ENCODE measurements at regions not wholly inside any gene's neighbourhood (a gene's known extent, or its start where the extent isn't known, plus 50 kb on each side); places are given as distances from the start of the nearest gene placed in this dataset.

GRCh38 chr22:49195636-49196035 is 632.0 kb downstream of the BRD1 start:
- no peak for TF ChIP-seq CTCF (IDR thresholded peaks at IDR 0.05; ENCODE audit: extremely low read depth, missing control alignments)
- DNase-seq (ENCODE audit: low spot score), result no peak

- TF ChIP-seq CTCF (IDR thresholded peaks at IDR 0.05; ENCODE audit: extremely low read depth, missing control alignments), result no peak
- no peak for DNase-seq (ENCODE audit: low spot score)
Observed at GRCh38 chr22:49193901-49194465, 633.7 kb downstream of the BRD1 start.

GRCh38 chr22:49193348-49193747 is 634.3 kb downstream of the BRD1 start:
- no peak for DNase-seq (ENCODE audit: low spot score)
- no peak for TF ChIP-seq CTCF (IDR thresholded peaks at IDR 0.05; ENCODE audit: extremely low read depth, missing control alignments)

- no peak for DNase-seq (ENCODE audit: low spot score)
- TF ChIP-seq CTCF (IDR thresholded peaks at IDR 0.05; ENCODE audit: extremely low read depth, missing control alignments), result no peak
Observed at GRCh38 chr22:49192857-49193250, 634.8 kb downstream of the BRD1 start.

GRCh38 chr22:49192180-49192856 is 635.4 kb downstream of the BRD1 start:
- no peak for TF ChIP-seq CTCF (IDR thresholded peaks at IDR 0.05; ENCODE audit: extremely low read depth, missing control alignments)
- no peak for DNase-seq (ENCODE audit: low spot score)

- TF ChIP-seq CTCF (IDR thresholded peaks at IDR 0.05; ENCODE audit: extremely low read depth, missing control alignments), result no peak
- DNase-seq (ENCODE audit: low spot score), result no peak
Observed at GRCh38 chr22:49191506-49191980, 636.1 kb downstream of the BRD1 start.

GRCh38 chr22:49190816-49191505 is 636.7 kb downstream of the BRD1 start:
- DNase-seq (ENCODE audit: low spot score), result no peak
- no peak for TF ChIP-seq CTCF (IDR thresholded peaks at IDR 0.05; ENCODE audit: extremely low read depth, missing control alignments)

Measured in GM20000 (cell line).